ENCODE measurements at regions not wholly inside any gene's neighbourhood (a gene's known extent, or its start where the extent isn't known, plus 50 kb on each side); places are given as distances from the start of the nearest gene placed in this dataset.

DNA sequence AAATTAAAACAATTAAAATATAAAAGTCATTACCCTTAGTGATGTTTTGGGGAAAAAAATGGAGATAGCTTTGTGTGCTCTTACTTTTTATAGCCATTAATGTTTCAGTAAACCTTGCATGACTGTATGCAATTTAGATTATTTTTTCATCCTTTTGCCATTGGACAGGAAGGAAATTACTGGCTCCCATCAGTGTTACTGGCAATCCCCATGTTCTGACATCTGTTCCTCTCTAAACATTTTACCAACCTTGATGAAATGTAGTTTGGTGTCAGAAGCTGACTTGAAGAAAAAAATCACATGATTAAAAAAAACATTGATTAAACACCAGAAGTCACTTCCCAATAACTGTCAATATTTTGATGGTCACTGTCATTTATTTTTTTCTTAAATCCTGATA, 52.3 kb upstream of the ZNF536 start:
- TF ChIP-seq, protein P1, sequence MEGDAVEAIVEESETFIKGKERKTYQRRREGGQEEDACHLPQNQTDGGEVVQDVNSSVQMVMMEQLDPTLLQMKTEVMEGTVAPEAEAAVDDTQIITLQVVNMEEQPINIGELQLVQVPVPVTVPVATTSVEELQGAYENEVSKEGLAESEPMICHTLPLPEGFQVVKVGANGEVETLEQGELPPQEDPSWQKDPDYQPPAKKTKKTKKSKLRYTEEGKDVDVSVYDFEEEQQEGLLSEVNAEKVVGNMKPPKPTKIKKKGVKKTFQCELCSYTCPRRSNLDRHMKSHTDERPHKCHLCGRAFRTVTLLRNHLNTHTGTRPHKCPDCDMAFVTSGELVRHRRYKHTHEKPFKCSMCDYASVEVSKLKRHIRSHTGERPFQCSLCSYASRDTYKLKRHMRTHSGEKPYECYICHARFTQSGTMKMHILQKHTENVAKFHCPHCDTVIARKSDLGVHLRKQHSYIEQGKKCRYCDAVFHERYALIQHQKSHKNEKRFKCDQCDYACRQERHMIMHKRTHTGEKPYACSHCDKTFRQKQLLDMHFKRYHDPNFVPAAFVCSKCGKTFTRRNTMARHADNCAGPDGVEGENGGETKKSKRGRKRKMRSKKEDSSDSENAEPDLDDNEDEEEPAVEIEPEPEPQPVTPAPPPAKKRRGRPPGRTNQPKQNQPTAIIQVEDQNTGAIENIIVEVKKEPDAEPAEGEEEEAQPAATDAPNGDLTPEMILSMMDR (IDR thresholded peaks at IDR 0.05), result no peak
- TF ChIP-seq POLR2A (IDR thresholded peaks at IDR 0.05), result no peak
